H1 (cell line): ENCODE measurements at regions not wholly inside any gene's neighbourhood (a gene's known extent, or its start where the extent isn't known, plus 50 kb on each side); places are given as distances from the start of the nearest gene placed in this dataset.

Experiments
- CTCF ChIA-PET: fragments of 300-600 bp; sonication (Branson Sonifier 250); formaldehyde crosslinking; loops from one replicate; lab custom pipeline; 2021; ENCODE audit not compliant: partially characterized antibody; lab: Charles Lee
- POLR2A ChIA-PET: fragments of 300-600 bp; sonication (Branson Sonifier 250); formaldehyde crosslinking; loops from one replicate; lab custom pipeline; 2021; ENCODE audit warnings: inconsistent platforms; ENCODE audit not compliant: partially characterized antibody; lab: Charles Lee
- DNase-seq, 2 experiments: peaks; one replicate each; pipeline versions ENCODE4 v3.0.0 to v3.0.0-alpha.2; 2010 to 2022; ENCODE audit warnings: low spot score in 2 of 2, low read depth in 1 of 2, mixed read lengths in 1 of 2
- FAIRE-seq: peaks from 2 replicates; lab custom pipeline; 2011; peaks lifted over from hg19 to GRCh38; lab: Jason Lieb, UNC
- H2AFZ ChIP-seq: 2 replicates; pipeline ENCODE4 v1.8.1; 2012; ENCODE audit warnings: low read length, inconsistent platforms
- H2AK5ac ChIP-seq: 2 replicates; pipeline ENCODE4 v1.6.1; 2013; ENCODE audit warnings: low read depth, low read length
- H2BK120ac ChIP-seq: replicated peaks from 2 replicates; pipeline ENCODE3; 2013; ENCODE audit warnings: low read depth, low read length, inconsistent platforms
- H2BK12ac ChIP-seq: 2 replicates; pipeline ENCODE4 v1.6.1; 2013; ENCODE audit warnings: low read depth, low read length
- H2BK15ac ChIP-seq: 2 replicates; pipeline ENCODE4 v1.6.1; 2013; ENCODE audit warnings: low read length
- H2BK20ac ChIP-seq: 2 replicates; pipeline ENCODE4 v1.6.1; 2013; ENCODE audit warnings: low read length
- H2BK5ac ChIP-seq: 2 replicates; pipeline ENCODE4 v1.6.1; 2013; ENCODE audit warnings: low read depth, low read length
- H3K14ac ChIP-seq: 2 replicates; pipeline ENCODE4 v1.6.1; 2013; ENCODE audit warnings: inconsistent platforms; ENCODE audit not compliant: insufficient read length
- H3K18ac ChIP-seq: 2 replicates; pipeline ENCODE4 v1.6.1; 2013; ENCODE audit warnings: low read length; ENCODE audit errors: extremely low read depth
- H3K23ac ChIP-seq: 2 replicates; pipeline ENCODE4 v1.6.1; 2013; ENCODE audit warnings: inconsistent platforms; ENCODE audit not compliant: insufficient read length
- H3K23me2 ChIP-seq: 2 replicates; pipeline ENCODE4 v1.6.1; 2013; ENCODE audit warnings: low read depth, low read length
- H3K27ac ChIP-seq: 2 replicates; pipeline ENCODE4 v1.6.1; 2011; ENCODE audit warnings: low read depth, low read length, inconsistent platforms
- H3K27me3 ChIP-seq, 4 experiments: replicated peaks in 1 of 4; 1 replicate in 1 of 4; 2 replicates in 3 of 4; pipeline versions ENCODE4 v1.6.1 to v1.8.1; 2011 to 2013; ENCODE audit warnings: low read length in 3 of 4, mild to moderate bottlenecking in 3 of 4, inconsistent platforms in 2 of 4, mixed read lengths in 2 of 4, moderate library complexity in 1 of 4; ENCODE audit not compliant: control insufficient read depth in 3 of 4, insufficient read depth in 3 of 4; ENCODE audit errors: extremely low read depth in 1 of 4
- H3K36me3 ChIP-seq, 4 experiments: 2 replicates each; pipeline versions ENCODE4 v1.6.1 to v1.8.1; 2011 to 2013; ENCODE audit warnings: mild to moderate bottlenecking in 4 of 4, low read length in 3 of 4, moderate library complexity in 2 of 4, control low read depth in 1 of 4, inconsistent platforms in 1 of 4; ENCODE audit not compliant: insufficient read depth in 4 of 4, control insufficient read depth in 2 of 4
- H3K4ac ChIP-seq: replicated peaks from 2 replicates; pipeline ENCODE3; 2013; ENCODE audit warnings: low read length, low read depth, mixed read lengths, inconsistent platforms; ENCODE audit not compliant: insufficient read length
- H3K4me1 ChIP-seq, 4 experiments: replicated peaks in 1 of 4; 1 replicate in 1 of 4; 2 replicates in 3 of 4; pipeline versions ENCODE4 v1.6.1 to v1.8.1; 2011 to 2013; ENCODE audit warnings: low read length in 3 of 4, inconsistent platforms in 2 of 4, mixed read lengths in 1 of 4; ENCODE audit not compliant: insufficient read depth in 4 of 4, control insufficient read depth in 3 of 4
- H3K4me2 ChIP-seq, 2 experiments: 2 replicates each; pipeline versions ENCODE4 v1.6.1 to v1.8.1; 2011 to 2013; ENCODE audit warnings: low read depth in 2 of 2, low read length in 2 of 2, control low read depth in 1 of 2, inconsistent platforms in 1 of 2, mild to moderate bottlenecking in 1 of 2; ENCODE audit not compliant: insufficient read depth in 1 of 2
- H3K4me3 ChIP-seq, 4 experiments: fragments of 200-600, 300-600 bp in 1 of 4; sonication (generic), shearing (Covaris generic), sonication (Bioruptor Twin) in 1 of 4; 2 replicates each; pipeline versions ENCODE4 v1.5.1 to v1.8.1; 2011 to 2016; ENCODE audit warnings: low read length in 4 of 4, low read depth in 3 of 4, control low read depth in 2 of 4, inconsistent platforms in 2 of 4, mild to moderate bottlenecking in 2 of 4, mixed read lengths in 1 of 4, moderate library complexity in 1 of 4; ENCODE audit not compliant: insufficient read depth in 2 of 4; ENCODE audit errors: extremely low read depth in 1 of 4
- H3K56ac ChIP-seq: replicated peaks from 2 replicates; pipeline ENCODE3; 2013; ENCODE audit warnings: low read depth, mild to moderate bottlenecking, mixed read lengths, low read length, inconsistent platforms; ENCODE audit not compliant: insufficient read length
- H3K79me1 ChIP-seq: 2 replicates; pipeline ENCODE4 v1.6.1; 2013; ENCODE audit warnings: low read depth, low read length, control low read depth
- H3K79me2 ChIP-seq, 2 experiments: 2 replicates each; pipeline versions ENCODE4 v1.6.1 to v1.8.1; 2012 to 2013; ENCODE audit warnings: low read length in 2 of 2, mild to moderate bottlenecking in 2 of 2, inconsistent platforms in 1 of 2; ENCODE audit not compliant: insufficient read depth in 2 of 2, control insufficient read depth in 1 of 2
- H3K9ac ChIP-seq, 4 experiments: replicated peaks in 1 of 4; 1 replicate in 1 of 4; 2 replicates in 3 of 4; pipeline versions ENCODE4 v1.6.1 to v1.8.1; 2011 to 2013; ENCODE audit warnings: low read depth in 3 of 4, low read length in 3 of 4, control low read depth in 2 of 4, mild to moderate bottlenecking in 2 of 4, moderate library complexity in 2 of 4, inconsistent platforms in 1 of 4; ENCODE audit errors: extremely low read depth in 1 of 4
- H3K9me3 ChIP-seq, 2 experiments: 2 replicates each; pipeline versions ENCODE4 v1.6.1 to v1.8.1; 2012 to 2013; ENCODE audit warnings: mild to moderate bottlenecking in 2 of 2, moderate library complexity in 2 of 2, control low read depth in 1 of 2, inconsistent platforms in 1 of 2, low read depth in 1 of 2, low read length in 1 of 2, mixed read lengths in 1 of 2; ENCODE audit not compliant: insufficient read depth in 2 of 2
- H4K20me1 ChIP-seq, 2 experiments: replicated peaks in 1 of 2; 2 replicates each; pipeline versions ENCODE3 to v1.8.1; 2011 to 2013; ENCODE audit warnings: inconsistent platforms in 2 of 2, low read length in 2 of 2, mild to moderate bottlenecking in 1 of 2; ENCODE audit not compliant: insufficient read depth in 2 of 2, control insufficient read depth in 1 of 2
- H4K5ac ChIP-seq: 2 replicates; pipeline ENCODE4 v1.6.1; 2013; ENCODE audit warnings: low read length, low read depth, mixed read lengths, inconsistent platforms; ENCODE audit not compliant: insufficient read length
- H4K8ac ChIP-seq: 2 replicates; pipeline ENCODE4 v1.8.0; 2013; ENCODE audit warnings: mild to moderate bottlenecking, moderate library complexity, low read length, inconsistent platforms; ENCODE audit not compliant: insufficient read depth; ENCODE audit errors: extremely low read depth
- H4K91ac ChIP-seq: replicated peaks from 2 replicates; pipeline ENCODE3; 2013; ENCODE audit warnings: low read length, mixed read lengths, inconsistent platforms; ENCODE audit not compliant: insufficient read length
- ASH2L ChIP-seq: fragments of 200-600, 300-600 bp; sonication (generic); IDR thresholded peaks from one replicate; pipeline ENCODE4 v1.7.1; 2017; ENCODE audit warnings: low read length
- CHD1 ChIP-seq: IDR thresholded peaks from 2 replicates; pipeline ENCODE4 v1.6.1; 2012; ENCODE audit warnings: low read depth, low read length, improper control_type of control experiment
- CTBP2 ChIP-seq: IDR thresholded peaks from 2 replicates; pipeline ENCODE4 v1.7.0; 2011; ENCODE audit warnings: borderline replicate concordance, mild to moderate bottlenecking, moderate library complexity, mixed read lengths, low read length; ENCODE audit not compliant: insufficient read depth, insufficient read length
- GTF2F1 ChIP-seq: IDR thresholded peaks from 2 replicates; pipeline ENCODE4 v1.6.1; 2012; ENCODE audit warnings: low read depth, low read length, improper control_type of control experiment, borderline replicate concordance
- KDM4A ChIP-seq: IDR thresholded peaks from one replicate; pipeline ENCODE4 v1.7.1; 2012; ENCODE audit warnings: low read depth, mild to moderate bottlenecking, moderate library complexity, low read length, inconsistent platforms; ENCODE audit not compliant: severe bottlenecking
- PHF8 ChIP-seq: fragments of 200-600 bp; sonication (generic); conservative IDR thresholded peaks from 2 replicates; pipeline ENCODE4 v1.7.1; 2012; ENCODE audit warnings: low read depth, mild to moderate bottlenecking, inconsistent platforms, low read length, moderate library complexity
- RBBP5 ChIP-seq: IDR thresholded peaks from 2 replicates; pipeline ENCODE4 v1.7.1; 2012; ENCODE audit warnings: low read depth, mild to moderate bottlenecking, inconsistent platforms, low read length, moderate library complexity, borderline replicate concordance
- TBP ChIP-seq: IDR thresholded peaks from 2 replicates; pipeline ENCODE4 v1.6.1; 2011; ENCODE audit warnings: low read depth, low read length, improper control_type of control experiment
- USF2 ChIP-seq: IDR thresholded peaks from 2 replicates; pipeline ENCODE4 v1.6.1; 2011; ENCODE audit warnings: low read length, improper control_type of control experiment
- ZNF274 ChIP-seq: IDR thresholded peaks from 2 replicates; pipeline ENCODE4 v1.7.0; 2012; ENCODE audit warnings: low read length, borderline replicate concordance; ENCODE audit errors: extremely low read depth
- WGBS, 2 experiments: shearing (Covaris generic) in 1 of 2; methylation state at CpG; one replicate each; pipeline versions ENCODE4 v1.1.6 to v1.1.7; 2013 to 2015; ENCODE audit warnings: low lambda C conversion rate in 2 of 2, mixed read lengths in 2 of 2, inconsistent platforms in 1 of 2, low coverage in 1 of 2, missing lambda C conversion rate in 1 of 2; ENCODE audit not compliant: insufficient replicate concordance in 2 of 2, insufficient coverage in 1 of 2, insufficient read length in 1 of 2; ENCODE audit errors: extremely low coverage in 1 of 2, missing lambda C conversion rate in 1 of 2; 5-methylcytosine and 5-hydroxymethylcytosine counted together
- TF ChIP-seq, protein P1 (sequence below): IDR thresholded peaks from 2 replicates; pipeline ENCODE4 v1.6.1; 2011; ENCODE audit warnings: low read depth, mild to moderate bottlenecking, low read length; ENCODE audit not compliant: insufficient read depth

DNA sequence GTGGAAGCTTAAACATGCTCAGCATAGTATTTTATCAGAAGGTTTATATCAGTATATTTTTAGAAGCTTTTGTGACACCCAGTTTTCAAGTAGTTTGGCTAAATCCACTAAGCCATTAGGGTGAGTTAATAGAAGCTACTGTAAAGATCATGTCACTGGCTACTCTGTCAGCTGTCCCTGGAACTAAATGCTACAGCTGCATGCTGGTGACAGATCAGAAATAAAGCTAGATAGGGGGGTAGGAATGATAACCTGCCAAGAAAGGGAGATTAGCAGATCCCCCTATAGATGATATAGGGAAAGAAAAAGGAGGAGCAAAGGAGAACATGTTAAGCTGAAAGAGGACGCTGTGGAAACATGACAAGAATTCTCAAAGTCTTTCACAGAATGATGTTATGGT, 363.2 kb downstream of the QKI start:
- no peak for FAIRE-seq

More for the DNA sequence above, 363.2 kb downstream of the QKI start:
- H3K79me1 ChIP-seq = no peaks in the 10 kb centered on the region
- no peak overlapping the region for H2AK5ac ChIP-seq
- H3K36me3 ChIP-seq = no peaks in the 10 kb centered on the region
- H3K18ac ChIP-seq = no peak overlapping the region
- H4K20me1 ChIP-seq = no peaks in the 10 kb centered on the region
- H4K91ac ChIP-seq = no peak overlapping the region
- TF ChIP-seq KDM4A (no peak), RBBP5 (no peak), ZNF274 (no peak), USF2 (no peak), CHD1 (no peak), PHF8 (no peak), TBP (no peak), GTF2F1 (no peak), ASH2L (no peak), CTBP2 (no peak)
- TF ChIP-seq, protein P1, sequence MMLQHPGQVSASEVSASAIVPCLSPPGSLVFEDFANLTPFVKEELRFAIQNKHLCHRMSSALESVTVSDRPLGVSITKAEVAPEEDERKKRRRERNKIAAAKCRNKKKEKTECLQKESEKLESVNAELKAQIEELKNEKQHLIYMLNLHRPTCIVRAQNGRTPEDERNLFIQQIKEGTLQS = no peak
- H3K4me3 ChIP-seq = no peak overlapping the region
- H3K4ac ChIP-seq = no peak overlapping the region
- no peak overlapping the region for H2BK20ac ChIP-seq
- ChIA-PET CTCF (interaction anchor here (0.8 to 1.5 kb wide), 5 partner anchors 12 to 66 kb away, joined by 3 to 4 read pairs (median 4); no protein-coding TSS in a partner anchor), POLR2A (no interaction called here)
- no peak overlapping the region for H3K14ac ChIP-seq
- no peak overlapping the region for H2BK120ac ChIP-seq
- peaks cover 0 to 6% (median 1%) of the 10 kb centered on the region in 4 experiments; a peak in 2 of 7 replicates for H3K4me1 ChIP-seq
- no peak for DNase-seq
- no peak overlapping the region for H3K56ac ChIP-seq
- H4K5ac ChIP-seq = no peak overlapping the region
- no peak overlapping the region for H3K4me2 ChIP-seq
- H3K23me2 ChIP-seq = no peaks in the 10 kb centered on the region
- H3K9ac ChIP-seq = no peak overlapping the region
- H2BK12ac ChIP-seq = no peak overlapping the region
- no peak overlapping the region for H4K8ac ChIP-seq
- no peaks in the 10 kb centered on the region for H3K27me3 ChIP-seq
- H3K79me2 ChIP-seq = no peaks in the 10 kb centered on the region
- H3K27ac ChIP-seq = no peak overlapping the region
- H2AFZ ChIP-seq = no peak overlapping the region
- H2BK5ac ChIP-seq = no peak overlapping the region
- no peaks in the 10 kb centered on the region for H3K9me3 ChIP-seq
- H3K23ac ChIP-seq = no peak overlapping the region
- H2BK15ac ChIP-seq = no peak overlapping the region
- 100% methylated on average over 1 of the region's 1 CpG; no CpG with 5 or more reads in 1 of the 2 experiments for WGBS, 2 experiments
